NCI-H146 treated with DMSO at 0.1 percent for 48 hours (cell line): ENCODE measurements at regions not wholly inside any gene's neighbourhood (a gene's known extent, or its start where the extent isn't known, plus 50 kb on each side); places are given as distances from the start of the nearest gene placed in this dataset.
"Not testable (repeated sequence)": the region's sequence is repeated elsewhere in the genome, so short reads cannot be mapped to it uniquely, and the experiment has no call there.

Experiments used
- DNase-seq: peaks from one replicate; lab custom pipeline; 2025; ENCODE audit not compliant: unreplicated experiment; lab: John Stamatoyannopoulos, UW

DNA sequence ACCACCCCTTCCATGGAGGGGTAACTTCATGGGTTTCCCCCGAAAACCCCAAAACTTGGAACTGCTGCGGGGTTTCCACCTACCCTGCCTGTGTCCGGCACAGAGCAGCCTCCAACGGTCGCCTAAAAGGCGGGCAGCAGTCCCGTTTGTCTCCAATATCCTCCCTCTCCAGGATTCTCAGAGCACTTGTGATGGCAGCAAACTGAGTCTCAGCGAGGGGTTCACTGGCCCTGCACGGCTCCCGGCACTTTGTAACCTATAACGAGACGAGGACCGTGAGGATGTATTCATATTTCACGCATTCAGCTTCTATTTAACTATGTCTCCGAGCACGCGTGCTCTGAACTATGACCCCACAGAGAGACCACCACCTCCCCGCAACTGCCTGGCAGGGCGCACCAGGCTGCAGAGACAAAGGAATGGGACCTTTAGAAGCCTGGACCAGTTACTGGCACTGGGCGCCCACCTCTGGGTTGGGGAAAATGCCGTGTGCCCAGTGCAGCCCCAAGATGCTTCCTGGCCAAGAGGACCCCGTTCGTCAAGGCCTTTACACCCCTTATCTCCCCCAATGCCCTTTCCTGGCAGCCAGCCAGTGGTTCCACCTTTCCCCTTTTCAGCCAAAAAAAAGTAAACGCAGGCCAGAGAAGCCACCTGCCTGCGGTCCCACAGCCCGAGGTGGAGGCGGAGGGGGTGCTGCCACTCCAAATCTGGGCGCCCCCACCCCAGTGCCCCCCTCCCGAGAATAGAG lies 173.1 kb upstream of the RTL1 start:
- DNase-seq = no peak

DNA sequence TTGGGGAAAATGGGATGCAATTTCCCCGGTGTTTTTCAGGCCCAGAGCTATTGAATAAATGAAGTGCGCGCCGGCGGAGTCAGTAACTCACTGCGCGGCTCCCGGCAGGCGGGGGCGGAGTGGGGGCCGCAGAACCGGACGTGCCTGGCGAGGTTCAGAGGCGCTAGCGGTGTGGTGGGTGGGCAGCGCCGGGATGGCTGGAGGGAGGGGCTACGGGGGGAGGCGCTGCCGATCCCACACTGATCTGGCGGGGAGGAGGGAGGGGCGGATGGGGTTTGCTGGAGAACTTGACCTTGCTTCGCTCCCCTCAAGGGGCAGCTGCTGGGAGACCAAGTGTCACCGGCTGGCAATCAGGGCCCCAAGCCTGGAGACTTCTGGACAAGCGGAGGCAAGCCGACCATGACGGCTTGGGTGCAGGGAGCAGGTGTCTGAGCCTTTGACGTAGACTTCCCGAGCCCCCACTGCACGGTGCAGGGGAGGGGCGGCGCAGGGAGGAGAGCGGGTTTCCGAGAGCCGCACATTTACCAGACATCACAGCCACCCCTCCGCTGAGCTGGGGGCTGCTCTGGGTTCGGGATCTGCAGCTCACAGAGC lies 174.1 kb upstream of the RTL1 start:
- no peak for DNase-seq

DNA sequence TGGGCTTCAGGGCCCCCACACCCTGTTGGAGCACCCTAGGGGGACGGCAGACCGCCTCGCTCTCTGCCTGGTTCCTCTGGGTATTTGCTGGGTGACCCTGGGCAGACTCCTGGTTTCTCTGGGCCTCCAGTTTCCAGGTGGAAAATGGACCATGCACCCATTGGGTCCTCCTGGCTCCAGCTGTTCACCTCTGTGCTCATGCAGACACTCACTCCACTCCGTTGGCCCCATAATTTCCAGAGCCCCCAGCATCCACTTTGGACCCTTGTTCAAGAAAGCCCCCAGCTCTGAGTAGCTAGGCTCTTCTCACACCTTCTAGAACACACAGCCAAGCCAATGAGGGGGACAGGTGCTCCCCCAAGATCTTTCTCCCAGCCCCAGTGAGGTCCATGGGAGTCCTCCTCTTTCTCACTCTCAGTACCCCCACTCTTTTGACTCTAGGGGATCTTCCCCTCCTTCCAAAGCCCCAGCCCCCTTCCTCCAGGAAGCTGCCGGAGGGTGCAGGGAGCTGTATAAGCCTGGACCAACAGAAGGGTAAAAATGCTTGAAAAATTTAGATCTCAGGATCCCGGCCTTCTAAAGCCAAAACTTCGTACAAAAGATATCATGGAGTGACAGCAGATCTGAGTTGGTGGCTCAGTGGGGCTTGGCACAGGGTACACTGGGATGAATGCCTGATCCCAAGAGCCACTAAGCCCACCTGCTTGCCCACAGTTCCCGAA lies 174.8 kb upstream of the RTL1 start:
- no peak for DNase-seq

DNA sequence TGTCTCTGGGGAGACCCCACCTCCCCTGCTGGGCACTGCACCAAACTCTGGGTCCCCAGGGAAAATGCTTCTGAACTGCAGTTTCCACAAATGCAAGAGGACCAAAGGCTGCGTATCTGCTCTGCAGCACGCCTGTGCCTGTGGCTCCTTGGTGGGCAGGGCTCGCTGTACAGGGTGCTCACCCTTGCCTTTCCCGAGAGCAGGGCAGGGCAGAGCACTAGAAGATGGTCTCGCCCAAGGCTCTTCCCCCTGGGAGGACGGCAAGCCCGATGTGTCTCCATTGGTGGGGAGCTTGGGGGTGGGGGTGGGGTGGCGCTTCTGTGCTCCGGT lies 175.3 kb upstream of the RTL1 start:
- no peak for DNase-seq

DNA sequence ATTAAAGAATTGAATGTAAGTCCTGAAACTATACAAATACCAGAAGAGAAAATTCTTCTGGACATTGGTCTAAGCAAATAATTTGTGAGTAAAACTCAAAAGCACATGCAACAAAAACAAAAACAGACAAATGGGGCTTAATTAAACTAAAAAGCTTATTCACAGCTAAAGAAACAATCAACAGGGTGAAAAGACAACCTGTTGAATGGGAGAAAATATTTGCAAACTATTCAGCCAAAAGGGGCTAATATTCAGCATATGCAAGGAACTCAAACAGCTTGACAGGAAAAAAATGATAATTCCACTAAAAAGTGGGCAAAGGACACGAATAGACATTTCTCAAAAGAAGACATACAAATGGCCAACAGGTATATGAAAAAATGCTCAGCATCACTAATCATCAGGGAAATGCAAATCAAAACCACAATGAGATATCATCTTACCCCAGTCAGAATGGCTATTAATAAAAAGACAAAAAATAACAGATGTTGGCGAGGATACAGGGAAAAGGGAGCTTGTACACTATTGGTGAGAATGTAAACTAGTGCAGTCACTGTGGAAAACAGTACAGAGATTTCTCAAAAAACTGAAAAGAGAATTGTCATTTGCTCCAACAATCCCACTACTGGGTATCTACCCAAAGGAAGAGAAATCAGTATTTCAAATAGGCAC lies 177.5 kb upstream of the RTL1 start:
- DNase-seq = no peak

DNA sequence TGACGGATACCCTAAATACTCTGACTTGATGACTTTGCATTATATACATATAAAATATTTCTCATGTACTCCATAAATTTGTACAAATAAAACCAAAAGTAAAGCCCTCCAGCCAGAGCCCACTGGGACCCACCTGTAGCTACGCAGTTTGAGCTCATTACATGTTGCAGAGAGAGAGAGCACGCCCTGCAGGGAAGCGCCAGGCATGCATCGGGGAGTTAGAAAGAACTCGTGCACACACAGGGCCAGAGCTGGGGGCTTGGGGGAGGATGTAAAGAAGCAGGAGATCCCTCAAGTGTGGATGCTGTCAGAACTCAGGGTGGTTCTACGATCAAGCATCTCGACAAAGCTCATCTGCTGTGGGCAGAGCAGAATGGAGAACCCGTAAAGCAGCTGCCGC lies 178.5 kb upstream of the RTL1 start:
- DNase-seq = no peak

DNA sequence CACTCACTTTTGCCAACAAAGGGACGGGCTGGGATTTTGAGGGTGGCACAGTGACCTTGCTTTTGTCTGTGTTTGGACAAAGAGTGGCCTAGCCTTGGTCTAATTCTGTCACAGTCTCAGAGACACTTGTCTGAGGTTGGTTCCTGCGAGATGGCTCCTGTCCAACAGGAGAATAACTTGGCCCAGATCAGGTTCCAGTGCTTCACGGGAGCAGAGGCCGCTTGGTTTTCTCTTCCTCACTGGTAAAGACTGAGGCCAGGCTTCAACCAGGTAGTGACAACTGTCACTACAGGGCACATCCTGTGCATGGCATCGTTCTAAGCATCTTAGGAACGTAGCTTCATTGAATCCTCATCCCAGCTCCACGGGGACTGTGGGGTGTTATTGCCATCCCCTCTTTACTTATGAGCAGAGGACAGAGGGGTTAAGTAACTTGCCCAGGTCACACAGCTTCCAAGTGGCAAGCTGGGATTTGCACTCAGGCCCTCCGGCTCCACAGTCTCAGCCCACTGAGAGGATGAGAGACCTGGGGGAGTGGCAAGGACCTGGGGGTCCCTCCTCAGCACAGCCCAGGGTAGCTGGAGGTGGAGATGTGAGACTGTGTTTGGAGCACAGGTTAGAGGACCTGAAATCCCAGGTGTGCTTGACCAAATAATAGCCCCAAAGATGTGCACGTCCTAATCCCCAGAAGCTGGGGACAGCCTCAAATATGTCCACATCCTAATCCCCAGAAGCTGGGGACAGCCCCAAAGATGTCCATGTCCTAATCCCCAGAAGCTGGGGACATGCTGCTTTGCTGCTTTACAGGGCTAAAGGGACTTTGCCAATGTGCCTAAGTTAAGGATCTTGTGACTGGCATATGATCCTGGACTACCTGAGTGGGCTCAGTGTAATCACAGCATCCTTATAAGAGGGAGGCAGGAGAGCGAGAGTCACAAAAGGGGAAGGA lies 179.2 kb upstream of the RTL1 start:
- DNase-seq = no peak

DNA sequence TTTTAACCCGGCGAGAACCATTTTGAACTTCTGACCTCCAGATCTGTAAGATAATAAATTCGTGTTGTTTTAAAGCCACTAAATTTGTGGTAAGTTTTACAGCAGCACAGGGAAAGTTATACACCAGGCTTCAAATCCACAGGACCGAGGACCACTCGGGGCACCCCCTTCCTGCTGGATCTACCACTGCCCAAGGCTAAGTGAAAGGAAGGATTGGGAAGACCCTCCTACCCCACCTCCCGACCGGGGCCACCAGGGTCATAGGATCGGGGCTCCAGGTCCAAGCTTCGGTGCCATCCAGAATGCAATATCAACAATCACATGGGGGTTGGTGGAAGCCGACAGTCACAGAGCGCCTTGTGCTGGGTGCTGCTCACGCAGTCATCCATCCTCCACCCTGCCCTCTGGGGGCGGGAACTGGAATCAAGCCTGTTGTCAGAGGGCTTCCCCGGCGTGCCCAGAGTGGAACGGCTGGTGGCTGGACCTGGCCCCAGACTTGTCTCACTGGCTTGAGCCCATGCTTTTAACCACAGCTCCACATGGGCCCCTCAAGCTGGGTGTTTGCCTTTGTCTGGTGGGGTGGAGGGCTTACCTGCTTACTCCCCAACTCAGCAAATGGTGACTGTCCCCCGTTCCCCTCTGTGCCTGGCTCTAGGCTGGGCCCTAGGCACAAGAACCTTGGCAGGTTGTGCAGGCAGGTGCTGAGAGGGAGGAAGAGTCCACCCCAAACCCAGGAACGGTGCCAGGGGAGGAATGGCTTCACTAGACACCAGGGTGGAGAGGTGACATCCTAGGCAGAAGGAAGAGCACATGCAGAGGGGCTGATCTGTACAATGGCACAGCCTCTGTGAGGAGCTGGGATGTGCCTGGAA lies 180.3 kb upstream of the RTL1 start:
- no peak for DNase-seq

DNA sequence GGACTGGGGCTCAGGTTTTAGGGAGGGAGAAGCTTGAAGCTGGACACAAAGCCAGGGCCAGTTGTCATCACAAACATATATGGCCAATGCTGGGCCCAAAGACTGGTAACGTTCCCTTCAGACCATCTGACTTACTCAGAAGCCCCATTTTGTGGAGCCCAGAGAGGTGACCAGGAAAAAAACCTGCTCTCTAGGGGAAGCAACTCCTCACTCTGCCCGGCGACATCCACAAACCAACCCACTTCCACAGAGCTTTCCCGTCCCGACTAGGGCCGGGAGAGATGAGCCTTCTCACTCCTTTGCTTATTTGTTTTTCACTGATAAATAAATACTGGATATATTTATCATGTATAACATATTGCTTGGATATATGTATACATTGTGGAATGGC lies 180.9 kb upstream of the RTL1 start:
- no peak for DNase-seq

DNA sequence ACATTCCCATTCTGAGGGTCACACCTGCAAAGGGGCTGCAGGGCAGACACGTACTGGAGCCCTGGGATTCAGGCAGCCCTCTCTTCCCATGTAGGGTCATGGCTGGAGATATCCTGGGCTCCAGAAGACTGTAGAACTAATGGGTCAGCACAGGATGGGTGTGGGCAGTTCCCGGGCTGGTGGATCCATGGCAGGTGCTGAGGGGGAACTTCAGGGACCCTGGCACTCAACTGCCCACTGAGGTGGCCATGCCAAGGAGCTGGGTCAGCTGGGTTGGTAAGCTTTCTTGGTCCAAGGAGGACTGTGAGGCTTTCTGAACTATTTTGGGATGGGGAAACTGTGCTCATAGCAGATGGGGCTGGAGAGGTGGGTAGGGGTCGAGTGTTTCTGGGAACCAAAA lies 183.4 kb upstream of the RTL1 start:
- no peak for DNase-seq

DNA sequence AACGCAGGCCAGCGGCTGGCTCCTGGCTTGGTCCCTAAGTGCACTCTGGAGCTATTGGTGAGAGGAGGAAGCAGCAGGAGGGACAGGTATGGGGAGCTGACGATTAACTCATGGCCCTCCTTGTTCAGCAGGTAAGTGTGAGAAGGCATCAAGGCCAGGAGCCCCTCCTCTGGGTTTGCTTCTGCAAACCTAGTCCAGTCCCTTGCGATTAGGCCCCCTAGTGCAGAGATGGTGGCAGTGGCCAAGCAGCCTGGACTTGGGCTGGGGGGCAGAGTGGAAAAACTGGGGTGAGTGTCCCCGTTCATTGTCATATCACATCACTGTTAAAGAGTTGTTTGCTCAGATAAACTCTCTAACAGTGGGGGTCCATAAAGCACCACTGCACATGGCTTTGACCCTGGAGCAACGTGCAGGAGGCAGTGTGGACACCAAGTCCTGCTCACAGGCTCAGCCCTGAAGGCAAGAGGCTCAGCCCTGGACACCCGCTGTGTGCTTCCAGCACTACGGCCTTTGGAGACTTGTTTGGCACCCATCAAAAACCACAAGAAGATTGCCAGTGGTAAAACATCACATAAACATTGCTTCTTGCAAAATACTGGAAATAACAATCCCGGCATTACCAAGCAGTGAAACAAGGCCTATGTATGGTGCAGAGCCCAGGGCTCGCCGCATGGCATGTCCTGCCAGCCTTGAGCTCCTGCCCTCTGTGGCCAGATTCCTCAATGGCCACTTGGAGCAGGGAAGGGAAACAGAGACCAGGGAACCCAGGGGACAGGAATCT lies 184.3 kb upstream of the RTL1 start:
- DNase-seq = no peak

DNA sequence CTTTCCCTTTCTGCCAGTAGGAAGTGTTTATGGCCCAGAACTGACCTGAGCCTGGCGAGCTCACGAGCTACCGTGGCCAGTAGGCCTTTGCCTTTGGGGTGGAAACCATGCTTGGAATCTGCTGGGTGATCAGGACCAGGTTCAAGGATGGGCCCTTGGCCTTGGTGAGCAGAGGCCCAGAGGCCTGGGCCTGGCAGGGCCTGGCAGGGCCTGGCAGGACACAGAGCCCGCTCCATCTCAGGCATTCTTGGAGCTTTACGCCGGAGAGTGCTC lies 184.8 kb upstream of the RTL1 start:
- no peak for DNase-seq

DNA sequence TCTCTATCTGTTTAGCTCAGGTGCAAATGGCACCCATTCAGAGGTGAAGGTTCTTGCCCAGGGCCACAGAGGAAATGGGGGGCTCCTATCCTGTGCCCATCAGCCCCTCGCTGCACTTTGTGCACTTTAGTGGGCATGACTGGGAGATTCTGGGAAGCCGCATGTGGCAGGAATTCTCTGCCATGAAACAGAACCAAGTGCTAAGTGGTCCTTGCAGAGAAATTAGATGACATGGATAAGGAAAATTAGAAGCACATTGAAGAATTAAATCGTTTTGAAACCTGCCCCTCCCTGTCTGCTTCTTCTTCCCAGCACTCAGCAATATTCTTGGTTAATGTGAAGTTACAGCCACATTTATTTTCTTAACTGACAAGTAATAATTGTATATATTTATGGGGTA lies 185.2 kb upstream of the RTL1 start:
- DNase-seq = no peak

DNA sequence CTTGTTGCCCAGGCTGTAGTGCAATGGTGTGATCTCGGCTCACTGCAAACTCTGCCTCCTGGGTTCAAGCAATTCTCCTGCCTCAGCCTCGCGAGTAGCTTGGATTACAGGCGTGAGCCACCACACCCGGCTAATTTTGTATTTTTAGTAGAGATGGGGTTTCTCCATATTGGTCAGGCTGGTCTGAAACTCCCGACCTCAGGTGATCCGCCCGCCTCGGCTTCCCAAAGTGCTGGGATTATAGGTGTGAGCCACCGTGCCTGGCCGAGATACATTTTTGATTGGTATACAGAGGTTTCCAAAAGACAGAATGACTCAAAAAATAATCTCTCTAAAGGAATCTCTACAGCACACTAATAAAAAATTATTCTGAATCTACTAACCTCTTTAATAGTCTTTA lies 187.0 kb upstream of the RTL1 start:
- DNase-seq = not testable (repeated sequence)

DNA sequence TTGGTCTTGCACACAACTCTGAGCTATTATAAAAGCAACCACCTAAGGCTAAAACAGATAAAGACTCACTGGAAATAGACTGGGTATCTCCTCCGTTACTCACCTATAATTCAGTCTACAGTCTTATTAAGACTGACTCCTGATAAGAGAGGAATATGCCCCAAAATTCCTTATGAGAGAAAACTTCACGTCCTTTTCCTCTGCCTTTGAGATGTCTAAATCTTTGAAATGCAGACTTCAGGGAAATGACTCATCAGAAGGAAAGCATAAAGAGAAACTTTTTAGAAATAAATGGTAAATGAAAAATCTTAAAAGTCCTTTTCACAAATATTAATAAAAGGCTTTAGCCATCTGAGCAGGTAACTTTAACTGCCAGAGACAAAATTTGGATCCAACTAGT lies 187.5 kb upstream of the RTL1 start:
- no peak for DNase-seq

DNA sequence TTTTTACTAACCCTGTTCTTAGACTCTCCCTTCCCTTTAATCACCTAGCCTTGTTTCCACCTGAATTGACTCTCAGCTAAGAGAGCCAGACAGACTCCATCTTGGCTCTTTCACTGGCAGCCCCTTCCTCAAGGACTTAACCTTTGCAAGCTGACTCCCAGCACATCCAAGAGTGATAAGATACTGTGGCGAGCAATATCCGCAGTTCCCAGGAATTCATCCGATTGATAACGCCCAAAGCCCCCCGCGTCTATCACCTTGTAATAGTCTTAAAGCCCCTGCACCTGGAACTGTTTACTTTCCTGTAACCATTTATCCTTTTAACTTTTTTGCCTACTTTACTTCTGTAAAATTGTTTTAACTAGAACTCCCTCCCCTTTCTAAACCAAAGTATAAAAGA lies 191.4 kb upstream of the RTL1 start:
- DNase-seq = not testable (repeated sequence)

DNA sequence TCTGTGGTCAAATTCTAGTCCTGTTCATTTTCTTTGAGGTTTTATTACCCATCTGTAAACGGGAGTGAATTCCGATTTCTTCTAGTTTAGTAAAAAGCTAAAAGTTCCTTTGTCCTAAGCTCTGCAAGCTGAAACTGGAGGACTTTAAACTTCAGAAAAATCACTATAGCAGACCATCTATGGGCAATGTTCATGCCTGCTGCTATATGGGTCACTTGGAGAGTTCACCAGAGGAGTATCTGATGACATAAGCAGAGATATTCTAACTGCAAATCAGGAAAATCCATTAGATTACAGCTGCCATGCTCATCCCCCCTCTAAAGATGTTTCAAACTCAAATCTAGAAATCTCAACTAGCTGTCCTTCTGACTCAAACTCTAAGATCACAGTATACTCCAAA lies 193.0 kb upstream of the RTL1 start:
- no peak for DNase-seq

DNA sequence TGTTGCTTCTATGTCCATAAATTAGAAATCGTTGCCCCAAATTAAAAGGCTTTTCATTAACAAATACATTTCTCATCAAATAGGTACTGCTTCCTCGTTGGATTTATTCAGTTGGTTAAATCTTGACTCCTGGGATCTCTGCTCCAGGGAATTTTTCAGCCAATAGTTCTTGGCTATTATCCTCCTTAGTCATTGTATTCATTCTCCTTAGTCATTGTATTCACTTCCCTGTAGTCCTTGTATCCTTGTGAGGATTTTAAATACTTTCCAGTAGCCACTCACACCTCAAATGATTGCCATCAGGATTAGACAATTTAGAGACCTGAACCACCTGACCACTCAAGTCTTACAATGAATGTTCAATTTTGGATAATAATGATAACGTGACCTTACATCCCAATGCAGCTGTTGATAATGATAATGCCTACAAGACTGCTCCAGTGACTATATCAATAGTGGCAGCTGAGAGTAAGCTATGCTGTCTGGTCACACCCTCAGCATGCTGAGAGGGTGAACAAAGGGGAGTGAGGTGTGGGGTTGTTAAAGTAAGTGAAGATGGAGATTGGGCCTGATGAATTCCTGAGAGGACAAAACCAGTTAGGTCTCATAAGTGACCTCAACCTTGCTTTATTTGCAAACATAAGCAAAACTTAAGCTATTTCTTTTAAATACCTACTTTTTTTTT lies 193.7 kb upstream of the RTL1 start:
- DNase-seq = peak; percentile 18

DNA sequence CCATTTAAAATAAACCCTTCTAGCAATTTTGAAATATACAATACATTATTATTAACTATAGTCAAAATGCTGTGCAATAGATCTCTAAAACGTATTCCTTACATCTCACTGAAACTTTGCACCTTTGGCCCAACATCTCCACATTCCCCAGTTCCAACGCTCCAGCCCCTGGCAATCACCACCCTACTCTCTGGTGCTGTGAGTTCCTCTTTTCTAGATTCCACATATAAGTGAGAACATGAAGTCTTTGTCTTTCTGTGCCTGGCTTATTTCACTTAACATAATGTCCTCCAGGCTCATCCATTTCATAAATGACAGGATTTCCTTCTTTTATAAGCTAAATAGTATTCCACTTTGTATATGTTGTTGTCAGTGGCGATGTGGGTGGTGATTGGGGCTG lies 194.7 kb upstream of the RTL1 start:
- DNase-seq = no peak
